Naive thymus-derived CD8-positive, alpha-beta T cell (primary cell): ENCODE measurements at regions not wholly inside any gene's neighbourhood (a gene's known extent, or its start where the extent isn't known, plus 50 kb on each side); places are given as distances from the start of the nearest gene placed in this dataset.
"Not testable (repeated sequence)": the region's sequence is repeated elsewhere in the genome, so short reads cannot be mapped to it uniquely, and the experiment has no call there.

Experiments
- ATAC-seq, 2 donors: fragments of 150-1000 bp; cut with Tn5 transposase in 1 of 2; sonication (Bioruptor Pico), chemical (Tn5 transposase) in 1 of 2; 1 replicate in 1 of 2; 2 replicates in 1 of 2; pipeline ENCODE4 v1.10.0; 2021; ENCODE audit warnings: mild to moderate bottlenecking in 2 of 2, moderate library complexity in 2 of 2
- POLR2A ChIA-PET: fragments of 350-600 bp; sonication (Branson Sonifier 250); formaldehyde crosslinking; loops from one replicate; lab custom pipeline; 2021; ENCODE audit warnings: antibody characterized with exemption; lab: Charles Lee
- DNase-seq, 10 donors: peaks; one replicate each; pipeline versions ENCODE4 v3.0.0 to v3.0.0-alpha.2; 2020 to 2022
- H3K27ac Mint-ChIP-seq, 10 donors: one replicate each; pipeline ENCODE4 v1.8.0; 2020 to 2022; ENCODE audit warnings: mild to moderate bottlenecking in 10 of 10, mixed read lengths in 10 of 10, moderate library complexity in 4 of 10, inconsistent platforms in 1 of 10
- H3K27me3 Mint-ChIP-seq, 5 donors: one replicate each; pipeline ENCODE4 v1.8.0; 2021 to 2022; ENCODE audit warnings: mixed read lengths in 5 of 5
- H3K36me3 Mint-ChIP-seq, 3 donors: one replicate each; pipeline ENCODE4 v1.8.0; 2020 to 2022; ENCODE audit warnings: mixed read lengths in 3 of 3, mild to moderate bottlenecking in 2 of 3, inconsistent platforms in 1 of 3
- H3K4me1 Mint-ChIP-seq, 4 donors: one replicate each; pipeline ENCODE4 v1.8.0; 2021 to 2022; ENCODE audit warnings: mixed read lengths in 4 of 4
- H3K4me3 Mint-ChIP-seq, 10 donors: one replicate each; pipeline ENCODE4 v1.8.0; 2020 to 2022; ENCODE audit warnings: mild to moderate bottlenecking in 10 of 10, mixed read lengths in 10 of 10, moderate library complexity in 6 of 10, inconsistent platforms in 1 of 10
- H3K9me3 Mint-ChIP-seq, 9 donors: one replicate each; pipeline ENCODE4 v1.8.0; 2020 to 2022; ENCODE audit warnings: mixed read lengths in 9 of 9, mild to moderate bottlenecking in 3 of 9, inconsistent platforms in 1 of 9, moderate library complexity in 1 of 9

DNA sequence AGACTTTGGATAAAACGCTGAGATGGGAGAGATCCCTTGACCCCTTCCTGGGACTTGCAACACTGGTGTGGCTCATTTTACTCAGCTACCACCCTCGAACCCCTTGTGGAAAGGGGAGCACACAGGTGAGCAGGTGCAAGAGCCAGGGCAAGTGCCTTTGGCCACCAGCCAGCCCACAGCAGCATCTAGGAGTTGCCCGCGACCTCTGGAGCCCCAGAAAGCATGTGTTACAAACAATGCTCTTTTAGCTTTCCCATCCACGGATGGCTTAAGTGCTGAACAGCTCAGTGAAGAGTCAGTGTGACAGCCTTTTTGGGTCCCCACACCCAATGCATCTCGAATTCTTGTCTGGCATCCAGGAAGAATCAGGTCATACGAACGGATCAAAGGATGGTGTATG lies 197.8 kb downstream of the MEMO1 start:
- ATAC-seq: no peak
- POLR2A ChIA-PET: no interaction called here
- peak overlapping the region in 5 of 10 donors; percentile 38 to 90 (median 51) for H3K27ac Mint-ChIP-seq
- H3K36me3 Mint-ChIP-seq: peaks cover 0 to under 1% (median 0%) of the 10 kb centered on the region in 3 donors
- H3K4me3 Mint-ChIP-seq: no peak overlapping the region
- H3K4me1 Mint-ChIP-seq: peaks cover 8 to 22% (median 17%) of the 10 kb centered on the region in 4 donors
- peaks cover 0 to 6% (median 0%) of the 10 kb centered on the region in 9 donors for H3K9me3 Mint-ChIP-seq
- no peaks in the 10 kb centered on the region for H3K27me3 Mint-ChIP-seq
- DNase-seq: no peak

- Mint-ChIP-seq H3K9me3 (no peaks in the 10 kb centered on the region), H3K27me3 (no peaks in the 10 kb centered on the region), H3K4me1 (peaks cover 8 to 22% (median 17%) of the 10 kb centered on the region in 4 donors), H3K27ac (peak overlapping the region; percentile 44 to 90 (median 70)), H3K36me3 (no peaks in the 10 kb centered on the region), H3K4me3 (peak overlapping the region; percentile 2 to 72 (median 54))
- POLR2A ChIA-PET: no interaction called here
- peak; percentile 75 to 79 for ATAC-seq
- DNase-seq: peak in 5 of 10 donors; percentile 1 to 24 (median 13)
These were observed 198.6 kb downstream of the MEMO1 start for GRCh38 chr2:31812051-31812798.

GRCh38 chr2:31811482-31811881 lies 199.3 kb downstream of the MEMO1 start:
- no peaks in the 10 kb centered on the region for H3K9me3 Mint-ChIP-seq
- peaks cover 8 to 22% (median 17%) of the 10 kb centered on the region in 4 donors for H3K4me1 Mint-ChIP-seq
- H3K36me3 Mint-ChIP-seq: no peaks in the 10 kb centered on the region
- POLR2A ChIA-PET: no interaction called here
- ATAC-seq (no peak), DNase-seq (no peak)
- H3K27me3 Mint-ChIP-seq: no peaks in the 10 kb centered on the region
- peak overlapping the region; percentile 44 to 90 (median 70) for H3K27ac Mint-ChIP-seq
- H3K4me3 Mint-ChIP-seq: peak overlapping the region in 6 of 10 donors; percentile 16 to 72 (median 55)

DNA sequence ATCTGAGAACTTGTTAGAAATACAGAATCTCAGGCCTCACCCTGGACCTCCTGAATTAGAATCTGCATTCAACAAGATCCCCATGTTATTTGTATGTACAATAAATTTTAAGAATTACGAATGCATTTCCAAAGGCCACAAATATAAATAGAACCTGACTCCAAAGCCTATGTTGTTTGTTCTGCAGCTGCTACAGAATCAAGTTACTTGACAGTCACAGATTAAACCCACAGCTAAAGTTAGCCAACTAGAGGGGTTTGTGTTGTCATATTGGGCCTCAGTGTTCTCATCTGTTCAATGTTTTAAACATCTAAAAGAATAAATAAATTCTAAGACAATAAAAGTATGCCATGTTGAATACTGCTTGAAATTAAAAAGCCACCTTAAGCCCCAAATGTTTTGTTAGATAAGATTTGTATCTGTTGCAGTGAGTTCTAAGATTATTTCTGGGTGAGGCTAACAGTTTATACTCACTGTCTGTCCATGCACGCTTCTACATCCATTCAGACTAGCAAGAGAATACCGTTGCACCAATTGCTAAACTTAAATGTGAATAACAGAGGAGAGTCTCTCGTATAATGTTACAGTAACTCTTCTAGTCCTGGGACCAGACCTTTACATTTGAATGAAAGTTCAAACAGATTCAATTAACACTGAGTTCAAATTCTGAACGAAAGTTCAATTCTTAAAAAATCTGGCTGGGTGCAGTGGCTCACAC lies 200.4 kb downstream of the MEMO1 start:
- Mint-ChIP-seq H3K27me3 (peaks cover 0 to 3% (median 0%) of the 10 kb centered on the region in 5 donors), H3K9me3 (no peaks in the 10 kb centered on the region), H3K4me1 (peaks cover 8 to 22% (median 17%) of the 10 kb centered on the region in 4 donors), H3K36me3 (no peaks in the 10 kb centered on the region), H3K27ac (peak overlapping the region in 3 of 10 donors; percentile 9 to 27 (median 22)), H3K4me3 (no peak overlapping the region)
- ATAC-seq (no peak), DNase-seq (no peak)
- POLR2A ChIA-PET: no interaction called here

GRCh38 chr2:31805688-31806087 lies 205.1 kb downstream of the MEMO1 start:
- peaks cover 0 to 10% (median 1%) of the 10 kb centered on the region in 5 donors for H3K27me3 Mint-ChIP-seq
- DNase-seq (no peak), ATAC-seq (no peak)
- no peak overlapping the region for H3K27ac Mint-ChIP-seq
- H3K36me3 Mint-ChIP-seq: no peaks in the 10 kb centered on the region
- H3K4me1 Mint-ChIP-seq: peaks cover 2 to 9% (median 6%) of the 10 kb centered on the region in 4 donors
- H3K4me3 Mint-ChIP-seq: no peak overlapping the region
- H3K9me3 Mint-ChIP-seq: peaks cover 0 to 3% (median 0%) of the 10 kb centered on the region in 9 donors
- POLR2A ChIA-PET: no interaction called here

- H3K4me3 Mint-ChIP-seq, H3K27ac Mint-ChIP-seq, H3K36me3 Mint-ChIP-seq, H3K4me1 Mint-ChIP-seq, DNase-seq, POLR2A ChIA-PET, ATAC-seq: not testable (repeated sequence)
- Mint-ChIP-seq H3K9me3 (peaks cover 0 to 14% (median 7%) of the 10 kb centered on the region in 9 donors), H3K27me3 (peaks cover 0 to 10% (median 1%) of the 10 kb centered on the region in 5 donors)
These were observed 207.2 kb downstream of the MEMO1 start for GRCh38 chr2:31803481-31804153.

- DNase-seq (no peak), ATAC-seq (no peak)
- Mint-ChIP-seq H3K4me3 (no peak overlapping the region), H3K4me1 (peaks cover 2 to 9% (median 4%) of the 10 kb centered on the region in 4 donors), H3K9me3 (peaks cover 0 to 23% (median 13%) of the 10 kb centered on the region in 9 donors), H3K36me3 (peaks cover 0 to 2% (median 1%) of the 10 kb centered on the region in 3 donors), H3K27ac (no peak overlapping the region), H3K27me3 (peaks cover 0 to 10% (median 3%) of the 10 kb centered on the region in 5 donors)
- POLR2A ChIA-PET: no interaction called here
These were observed 208.1 kb downstream of the MEMO1 start for GRCh38 chr2:31802711-31803110.

- H3K4me3 Mint-ChIP-seq, H3K4me1 Mint-ChIP-seq, ATAC-seq, H3K27me3 Mint-ChIP-seq, POLR2A ChIA-PET, DNase-seq, H3K27ac Mint-ChIP-seq: not testable (repeated sequence)
- H3K9me3 Mint-ChIP-seq: peaks cover 0 to 47% (median 17%) of the 10 kb centered on the region in 9 donors
- H3K36me3 Mint-ChIP-seq: peaks cover 0 to 12% (median 5%) of the 10 kb centered on the region in 3 donors
These were observed 211.5 kb downstream of the MEMO1 start for GRCh38 chr2:31799282-31799681.

GRCh38 chr2:31788273-31788672 lies 207.5 kb upstream of the SRD5A2 start:
- no peak for ATAC-seq

GRCh38 chr2:31785876-31786275 lies 205.1 kb upstream of the SRD5A2 start:
- H3K9me3 Mint-ChIP-seq: peaks cover 0 to 25% (median 9%) of the 10 kb centered on the region in 9 donors
- H3K27ac Mint-ChIP-seq: no peak overlapping the region
- peaks cover 0 to 8% (median 0%) of the 10 kb centered on the region in 3 donors for H3K36me3 Mint-ChIP-seq
- no peak overlapping the region for H3K4me3 Mint-ChIP-seq
- no peaks in the 10 kb centered on the region for H3K4me1 Mint-ChIP-seq
- DNase-seq: no peak
- peaks cover 0 to 17% (median 6%) of the 10 kb centered on the region in 5 donors for H3K27me3 Mint-ChIP-seq
- POLR2A ChIA-PET: no interaction called here
- ATAC-seq: no peak

More at GRCh38 chr2:31788273-31788672, 207.5 kb upstream of the SRD5A2 start:
- Mint-ChIP-seq H3K9me3 (peaks cover 0 to 8% (median 3%) of the 10 kb centered on the region in 9 donors), H3K4me1 (no peaks in the 10 kb centered on the region), H3K27me3 (peaks cover 0 to 13% (median 4%) of the 10 kb centered on the region in 5 donors), H3K36me3 (no peaks in the 10 kb centered on the region), H3K4me3 (no peak overlapping the region), H3K27ac (no peak overlapping the region)
- no peak for DNase-seq
- POLR2A ChIA-PET: no interaction called here

GRCh38 chr2:31784868-31785267 lies 204.1 kb upstream of the SRD5A2 start:
- peaks cover 0 to 19% (median 8%) of the 10 kb centered on the region in 5 donors for H3K27me3 Mint-ChIP-seq
- ATAC-seq (no peak), DNase-seq (no peak)
- H3K4me1 Mint-ChIP-seq: no peaks in the 10 kb centered on the region
- no peak overlapping the region for H3K4me3 Mint-ChIP-seq
- peaks cover 0 to 32% (median 17%) of the 10 kb centered on the region in 9 donors for H3K9me3 Mint-ChIP-seq
- POLR2A ChIA-PET: no interaction called here
- no peak overlapping the region for H3K27ac Mint-ChIP-seq
- peaks cover 0 to 15% (median 2%) of the 10 kb centered on the region in 3 donors for H3K36me3 Mint-ChIP-seq

DNA sequence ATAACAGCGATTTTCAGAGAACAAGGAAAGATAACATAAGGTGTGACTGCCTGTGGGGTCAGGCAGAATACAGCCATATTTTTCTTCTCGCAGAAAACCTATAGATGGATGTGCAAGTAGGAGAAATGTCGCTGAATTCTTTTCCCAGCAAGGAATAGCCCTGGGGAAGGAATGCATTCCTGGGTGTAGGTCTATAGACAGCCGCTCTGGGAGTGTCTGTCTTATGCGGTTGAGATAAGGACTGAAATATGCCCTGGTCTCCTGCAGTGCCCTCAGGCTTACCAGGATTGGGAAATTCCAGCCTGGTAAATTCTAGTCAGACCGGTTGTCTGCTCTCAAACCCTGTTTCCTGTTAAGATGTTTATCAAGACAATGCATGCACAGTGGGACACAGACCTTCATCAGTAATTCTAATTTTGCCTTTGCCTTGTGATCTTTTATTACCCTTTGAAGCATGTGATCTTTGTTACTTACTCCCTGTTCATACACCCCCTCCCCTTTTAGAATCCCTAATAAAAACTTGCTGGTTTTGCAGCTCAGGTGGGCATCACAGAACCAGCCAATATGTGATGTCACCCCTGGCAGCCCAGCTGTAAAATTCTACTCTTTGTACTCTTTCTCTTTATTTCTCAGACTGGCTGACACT lies 202.8 kb upstream of the SRD5A2 start:
- ATAC-seq, H3K27ac Mint-ChIP-seq, POLR2A ChIA-PET, DNase-seq, H3K4me3 Mint-ChIP-seq, H3K4me1 Mint-ChIP-seq: not testable (repeated sequence)
- H3K36me3 Mint-ChIP-seq: peaks cover 0 to 15% (median 2%) of the 10 kb centered on the region in 3 donors
- peaks cover 0 to 26% (median 7%) of the 10 kb centered on the region in 5 donors for H3K27me3 Mint-ChIP-seq
- peaks cover 0 to 38% (median 20%) of the 10 kb centered on the region in 9 donors for H3K9me3 Mint-ChIP-seq
